Fibroblast of skin of back (primary cell): ENCODE measurements at regions not wholly inside any gene's neighbourhood (a gene's known extent, or its start where the extent isn't known, plus 50 kb on each side); places are given as distances from the start of the nearest gene placed in this dataset.

Experiments used
- DNase-seq: peaks from one replicate; pipeline ENCODE4 v3.0.0-alpha.2; 2013

DNA sequence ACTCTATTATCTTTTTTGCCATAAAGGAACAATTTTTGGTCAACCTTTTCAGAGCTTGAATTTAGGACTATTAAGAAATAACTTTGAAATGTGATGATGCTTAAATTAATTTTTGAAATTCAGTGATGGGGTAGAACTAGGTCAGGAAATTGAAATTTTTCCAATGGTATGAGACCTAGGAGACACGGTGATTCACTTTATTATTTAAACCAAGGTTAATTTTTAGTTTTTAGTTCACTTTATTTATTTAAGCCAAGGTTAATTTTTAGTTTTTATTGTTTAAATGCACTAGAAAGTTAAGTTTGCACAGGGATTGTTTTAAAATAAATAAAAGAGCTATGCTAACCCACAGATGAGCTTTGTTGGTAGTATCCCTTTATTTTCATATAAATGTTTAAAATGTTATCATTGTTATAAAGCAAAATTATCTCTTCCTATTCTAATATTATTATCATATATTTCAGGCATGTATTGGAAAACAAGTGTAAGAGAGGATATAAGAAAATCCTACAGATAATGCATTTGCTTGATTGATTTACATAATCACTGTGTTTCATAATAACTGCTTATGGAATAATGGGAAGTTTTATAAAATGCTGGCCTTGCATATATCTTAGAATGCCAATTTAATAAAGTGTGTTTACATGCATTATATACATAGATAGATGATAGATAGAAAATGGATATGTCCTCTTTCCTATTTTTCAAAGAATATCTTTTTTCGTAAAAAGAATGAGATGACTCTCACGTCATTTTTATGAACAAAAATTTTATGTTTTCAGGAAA lies 163.6 kb downstream of the HGF start:
- no peak for DNase-seq

DNA sequence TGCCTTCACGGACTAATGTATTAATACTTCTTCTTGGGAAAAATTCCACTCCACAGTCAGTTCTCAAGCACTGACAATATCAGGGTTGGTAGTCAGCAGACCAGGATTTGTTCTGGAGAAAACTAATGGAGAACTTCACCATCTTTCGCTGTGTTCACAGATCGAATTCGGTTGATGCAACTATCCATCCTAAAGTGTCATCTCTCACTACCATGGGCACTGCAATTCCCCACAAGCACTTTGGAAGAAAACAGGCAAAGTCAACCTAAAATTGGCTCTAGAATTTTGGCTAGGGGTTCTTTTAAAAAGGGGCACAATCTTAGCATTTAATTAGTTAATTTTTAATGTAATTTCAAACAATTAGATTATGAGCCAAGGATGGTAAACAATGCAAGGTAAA lies 164.4 kb downstream of the HGF start:
- DNase-seq = no peak

GRCh38 chr7:81604808-81605174 lies 165.1 kb downstream of the HGF start:
- DNase-seq = no peak

DNA sequence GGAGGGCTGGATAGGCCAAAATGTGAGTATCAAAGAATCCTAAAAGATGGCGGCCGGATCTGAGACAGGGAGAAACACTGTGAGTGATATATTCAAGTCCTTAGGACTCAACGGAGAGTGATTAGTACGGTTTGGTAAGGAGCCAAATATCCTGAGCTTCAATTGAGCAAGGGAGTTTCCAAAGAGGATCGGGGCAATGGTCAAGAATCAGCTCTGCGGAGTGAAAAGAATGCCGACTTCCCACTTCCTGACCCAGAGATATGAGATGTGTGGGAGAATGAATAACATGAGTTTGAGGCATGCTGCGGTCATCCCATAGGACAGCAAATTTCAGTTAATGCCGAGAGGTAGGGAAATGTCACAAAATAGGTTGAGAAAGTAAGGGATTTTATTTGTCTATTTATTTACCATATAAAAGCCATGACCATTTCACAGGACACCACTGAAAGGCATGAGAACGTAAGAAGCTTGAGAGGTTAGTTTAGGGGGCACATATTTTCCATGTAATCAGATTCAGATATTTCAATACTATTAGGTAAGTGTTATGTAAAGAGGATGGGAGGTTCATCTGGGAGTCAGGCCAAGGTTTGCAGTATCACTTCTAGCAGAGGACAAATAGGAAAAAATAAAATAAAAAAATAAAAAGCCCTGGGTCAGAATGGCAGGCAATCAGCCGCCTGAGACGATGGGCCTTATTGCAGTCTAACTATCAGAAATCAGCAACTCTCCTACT lies 165.6 kb downstream of the HGF start:
- DNase-seq = peak; percentile 39

DNA sequence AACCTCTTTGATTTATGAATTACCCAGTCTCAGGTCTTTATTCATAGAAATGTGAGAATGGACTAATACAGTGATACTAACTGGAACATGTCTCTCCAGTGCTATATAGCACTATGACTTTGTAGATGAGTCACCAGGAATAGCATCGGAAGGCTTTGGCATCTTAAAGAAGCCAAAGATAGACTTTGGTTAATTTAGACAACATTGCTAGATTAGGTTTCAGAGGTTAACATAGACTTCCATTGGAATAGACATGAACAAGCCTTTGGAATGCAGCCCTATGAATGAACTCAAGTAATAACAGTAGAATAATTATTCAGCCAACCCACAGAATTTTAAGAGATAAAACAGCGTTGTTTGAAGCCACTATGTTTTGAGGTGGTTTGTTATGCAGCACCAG lies 169.2 kb downstream of the HGF start:
- peak; percentile 83 for DNase-seq

DNA sequence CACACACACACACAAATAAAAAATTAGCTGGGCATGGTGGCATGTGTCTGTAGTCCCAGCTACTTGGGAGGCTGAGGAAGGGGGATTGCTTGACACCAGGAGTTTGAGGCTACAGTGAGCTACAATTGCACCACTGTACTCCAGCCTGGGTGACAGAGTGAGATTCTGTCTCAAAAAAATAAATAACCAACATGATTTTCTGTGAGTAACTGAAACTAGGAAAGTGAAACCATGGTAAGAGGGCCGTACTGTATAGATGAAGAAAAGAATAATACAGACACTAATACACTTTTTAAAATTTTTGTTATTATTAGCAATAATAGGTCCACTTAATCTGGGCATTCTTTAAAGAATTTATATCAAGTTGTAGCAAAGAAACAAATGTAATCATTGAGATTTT lies 170.9 kb downstream of the HGF start:
- no peak for DNase-seq

DNA sequence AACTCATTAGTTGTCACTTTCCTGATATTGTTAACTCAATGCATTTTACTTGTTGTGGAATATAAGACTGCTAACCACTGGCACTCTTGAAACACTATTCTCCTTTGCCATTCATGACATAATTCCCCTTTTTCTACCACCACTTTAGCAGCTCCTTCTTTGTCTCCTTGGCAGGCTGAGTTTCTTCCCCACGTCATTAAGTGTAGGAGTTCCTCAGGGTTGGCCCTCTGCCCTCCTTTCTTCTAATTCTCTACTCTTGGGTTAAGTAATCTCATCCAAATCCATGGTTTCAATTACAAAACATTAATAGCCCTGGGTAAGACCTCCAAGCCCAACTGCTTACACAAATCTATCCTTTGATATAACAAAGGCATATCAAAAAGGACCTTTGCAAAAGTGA lies 175.1 kb downstream of the HGF start:
- DNase-seq = no peak

DNA sequence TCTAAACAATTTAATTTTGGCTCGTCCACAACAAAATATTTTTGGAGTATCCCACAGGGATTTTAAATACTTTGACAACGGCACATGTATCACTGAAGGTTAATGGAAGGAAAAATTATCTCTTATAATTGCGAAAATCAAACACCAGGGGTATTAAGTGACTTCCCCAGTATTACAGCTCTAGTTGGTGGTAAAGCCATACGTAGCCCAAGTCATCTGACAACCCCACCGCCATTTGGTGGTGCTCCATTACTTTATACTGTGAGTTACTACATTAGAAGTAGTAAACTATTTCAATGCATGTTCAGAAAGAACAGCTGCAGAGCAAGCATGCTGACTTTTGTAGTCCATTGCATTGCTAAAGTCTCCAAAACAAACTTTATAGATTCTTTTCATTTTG lies 179.7 kb downstream of the HGF start:
- no peak for DNase-seq

DNA sequence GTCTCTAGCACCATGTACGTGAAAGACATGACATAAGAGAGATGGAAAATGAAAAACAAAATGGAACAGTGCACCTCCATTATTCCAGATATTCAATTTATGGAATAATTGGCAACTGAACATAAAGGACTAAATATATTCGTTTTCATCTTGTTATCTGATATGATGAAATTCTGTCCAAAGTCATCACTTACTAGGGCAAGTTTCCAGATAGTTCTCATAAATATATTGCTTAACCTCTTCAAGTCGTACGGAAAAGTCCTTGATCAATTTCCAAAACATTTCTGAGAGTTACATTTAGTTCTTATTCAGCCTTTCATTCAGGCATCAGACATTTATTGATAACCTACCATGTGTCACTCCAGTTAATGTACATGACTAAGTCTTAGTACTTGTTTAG lies 185.2 kb downstream of the HGF start:
- DNase-seq = no peak

GRCh38 chr7:81583882-81584533 lies 185.8 kb downstream of the HGF start:
- DNase-seq = no peak

- DNase-seq = no peak
These were observed 186.8 kb downstream of the HGF start for GRCh38 chr7:81583090-81583489.

DNA sequence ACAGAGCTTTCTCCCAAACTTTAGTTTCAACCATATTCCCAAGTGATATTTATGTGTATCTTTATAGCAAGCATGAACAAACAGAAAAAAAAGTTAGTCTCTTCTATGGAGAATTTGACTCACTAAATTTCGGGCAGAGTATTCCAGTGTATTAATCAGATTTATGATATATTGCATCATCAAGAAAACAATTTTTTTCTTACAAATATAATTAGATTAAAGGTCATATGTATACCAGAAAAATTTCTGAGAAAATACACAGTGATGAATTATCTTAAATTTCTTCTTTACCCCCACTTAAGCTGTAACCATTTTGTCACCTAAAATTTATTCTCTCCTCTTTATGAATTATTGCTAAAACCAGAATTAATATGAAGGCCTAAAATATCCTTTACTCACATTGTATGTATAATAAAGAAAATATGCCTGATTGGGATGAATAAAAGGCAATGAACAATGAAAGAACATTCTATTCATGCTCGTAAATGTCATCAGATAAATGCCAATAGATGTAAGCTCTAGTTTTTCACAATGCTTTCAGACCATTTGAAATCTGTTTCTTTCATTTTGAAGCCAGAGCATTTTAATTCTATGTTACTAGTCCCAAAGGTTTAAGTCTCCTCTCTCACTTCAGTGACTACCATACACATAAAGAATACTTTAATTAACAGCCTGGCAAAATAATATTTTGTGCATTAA lies 192.1 kb downstream of the HGF start:
- no peak for DNase-seq

GRCh38 chr7:81574723-81575326 lies 195.0 kb downstream of the HGF start:
- peak; percentile 30 for DNase-seq

- DNase-seq = no peak
These were observed 195.9 kb downstream of the HGF start for GRCh38 chr7:81573932-81574331.

DNA sequence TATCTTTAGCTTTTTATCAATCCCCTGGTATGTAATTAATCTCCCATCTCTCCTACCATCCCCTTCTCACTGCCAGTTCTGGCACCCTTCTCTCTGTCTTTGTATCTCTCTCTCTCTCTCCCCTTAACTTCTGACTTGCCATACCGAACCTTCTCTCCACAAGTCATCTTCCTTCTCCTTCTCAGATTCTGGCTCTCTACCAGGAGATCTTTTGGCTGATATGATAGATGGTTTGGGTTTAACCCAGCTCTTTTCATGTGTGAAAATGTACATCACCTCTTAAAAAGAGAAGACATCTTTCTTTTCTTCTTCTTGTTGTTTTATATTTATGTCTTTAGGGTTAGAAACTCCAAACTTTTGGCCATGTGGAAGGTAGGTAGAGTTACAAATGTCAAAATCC lies 196.7 kb downstream of the HGF start:
- no peak for DNase-seq

DNA sequence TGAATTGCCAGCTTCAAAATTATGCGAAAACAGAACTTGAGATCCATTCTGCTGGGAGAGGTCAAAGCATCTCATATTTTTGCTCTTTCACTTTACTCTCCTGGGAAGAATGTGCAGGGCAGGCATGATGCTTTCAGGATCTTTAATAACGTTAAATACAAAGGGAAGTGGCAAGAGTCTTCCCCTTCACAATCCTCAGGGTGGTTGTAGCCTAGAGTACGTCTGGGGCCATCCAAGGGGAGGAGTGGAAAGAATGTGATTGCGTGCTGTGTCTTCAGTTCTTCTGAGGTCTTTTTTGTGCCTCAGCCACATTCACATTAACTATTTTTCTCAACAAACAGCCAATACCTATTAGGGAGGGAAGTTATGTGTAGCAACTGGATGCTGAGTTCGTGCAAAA lies 207.3 kb downstream of the HGF start:
- DNase-seq = peak; percentile 12

- DNase-seq = no peak
These were observed 209.1 kb downstream of the HGF start for GRCh38 chr7:81560708-81561107.

GRCh38 chr7:81549484-81550016 lies 220.3 kb downstream of the HGF start:
- no peak for DNase-seq

DNA sequence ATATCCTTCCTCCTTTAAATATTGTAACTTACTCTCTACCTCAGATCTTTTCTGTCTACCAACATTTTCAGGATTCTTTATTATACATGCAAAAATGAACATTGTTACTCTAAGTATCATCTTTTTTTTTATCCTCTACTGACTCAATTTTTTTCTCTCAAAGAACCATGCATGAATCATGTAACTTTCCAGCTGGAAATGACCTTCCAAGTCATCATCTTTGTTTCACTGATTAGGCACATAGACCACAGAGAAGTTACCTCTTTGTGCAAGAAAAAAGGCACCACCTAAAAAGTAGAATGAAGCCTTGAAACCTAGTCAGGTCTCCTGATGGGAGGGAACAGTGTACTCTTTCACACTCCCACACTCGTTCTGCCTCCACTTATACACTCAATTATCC lies 234.9 kb downstream of the HGF start:
- DNase-seq = no peak

GRCh38 chr7:81534446-81534845 lies 235.4 kb downstream of the HGF start:
- no peak for DNase-seq

DNA sequence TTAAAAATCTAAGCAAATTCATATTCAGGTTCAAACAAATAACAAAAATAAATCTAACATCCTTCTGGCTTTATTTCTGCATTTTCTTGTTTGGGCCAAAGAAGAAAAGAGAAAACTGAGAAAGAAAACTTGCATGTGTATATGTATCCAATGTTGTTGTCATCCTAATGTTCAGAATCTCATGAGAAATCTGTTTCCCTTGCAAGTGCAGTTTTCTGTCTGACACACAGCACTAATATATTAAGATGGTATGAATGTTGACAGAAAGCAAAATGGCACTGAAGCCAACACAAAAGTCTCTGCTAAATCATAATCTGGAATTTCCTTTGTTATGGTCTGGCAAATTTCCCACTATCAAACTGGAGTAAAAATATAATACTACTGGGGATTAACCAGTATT lies 235.9 kb downstream of the HGF start:
- DNase-seq = no peak

DNA sequence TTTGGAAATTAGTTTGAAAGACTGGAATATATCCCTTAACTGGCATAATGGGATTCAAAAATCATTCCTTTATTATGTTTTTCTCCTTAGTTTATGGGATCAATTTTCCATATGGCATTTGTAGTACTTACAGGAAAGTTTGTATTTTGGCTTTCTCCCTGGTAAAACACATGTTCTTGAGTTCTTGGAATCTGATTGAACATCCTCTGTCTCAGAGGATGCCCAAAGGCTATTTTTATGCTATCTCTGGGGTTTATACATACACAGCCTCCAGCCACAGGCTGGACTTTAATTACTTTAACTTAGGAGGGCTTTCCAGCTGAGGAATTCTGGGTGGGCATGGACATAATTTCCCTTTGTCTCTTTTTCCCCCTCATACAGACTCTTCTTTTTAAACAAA lies 236.4 kb downstream of the HGF start:
- no peak for DNase-seq

DNA sequence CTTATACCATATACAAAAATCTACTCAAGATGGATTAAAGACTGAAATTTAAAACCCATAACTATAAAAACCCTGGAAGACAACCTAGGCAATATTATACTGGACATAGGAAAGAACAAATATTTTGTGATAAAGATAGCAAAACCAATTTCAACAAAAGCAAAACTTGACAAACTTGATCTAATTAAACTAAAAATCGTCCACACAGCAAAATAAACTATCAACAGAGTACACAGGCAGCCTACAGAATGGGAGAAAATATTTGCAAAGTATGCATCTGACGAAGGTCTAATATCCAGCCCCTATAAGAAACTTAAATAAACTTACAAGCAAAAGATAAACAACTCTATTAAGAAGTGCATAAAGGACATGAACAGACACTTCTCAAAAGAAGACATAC lies 240.1 kb downstream of the HGF start:
- DNase-seq = no peak
